CD4-positive, alpha-beta T cell treated with Interleukin-17A for 1 hour (primary cell): ENCODE measurements at regions not wholly inside any gene's neighbourhood (a gene's known extent, or its start where the extent isn't known, plus 50 kb on each side); places are given as distances from the start of the nearest gene placed in this dataset.
A peak's percentile ranks its signal among the peaks of the same experiment; 100 is the strongest.
"Not testable (repeated sequence)": the region's sequence is repeated elsewhere in the genome, so short reads cannot be mapped to it uniquely, and the experiment has no call there.

Source experiments
- DNase-seq: peaks from one replicate; pipeline ENCODE4 v3.0.0-alpha.2; 2020

GRCh38 chr20:41716436-41716835 is 98.3 kb upstream of the CHD6 start:
- no peak for DNase-seq

- DNase-seq: no peak
These were observed 97.3 kb upstream of the CHD6 start for GRCh38 chr20:41715526-41715925.

- DNase-seq: no peak
These were observed 95.9 kb upstream of the CHD6 start for GRCh38 chr20:41714030-41714429.

- no peak for DNase-seq
These were observed 86.7 kb upstream of the CHD6 start for GRCh38 chr20:41704896-41705295.

- no peak for DNase-seq
These were observed 84.5 kb upstream of the CHD6 start for GRCh38 chr20:41702647-41703046.

GRCh38 chr20:41701588-41702348 is 83.6 kb upstream of the CHD6 start:
- DNase-seq: no peak

GRCh38 chr20:41699673-41700072 is 81.5 kb upstream of the CHD6 start:
- not testable (repeated sequence) for DNase-seq

- DNase-seq: peak; percentile 57
These were observed 79.8 kb upstream of the CHD6 start for GRCh38 chr20:41697861-41698559.

GRCh38 chr20:41696428-41696827 is 78.3 kb upstream of the CHD6 start:
- no peak for DNase-seq

GRCh38 chr20:41694796-41695195 is 76.6 kb upstream of the CHD6 start:
- DNase-seq: no peak

- DNase-seq: peak; percentile 90
These were observed 75.2 kb upstream of the CHD6 start for GRCh38 chr20:41693136-41693979.

GRCh38 chr20:41692479-41693135 is 74.4 kb upstream of the CHD6 start:
- DNase-seq: peak; percentile 89

- no peak for DNase-seq
These were observed 73.3 kb upstream of the CHD6 start for GRCh38 chr20:41691443-41691842.

- DNase-seq: no peak
These were observed 72.5 kb upstream of the CHD6 start for GRCh38 chr20:41690702-41691101.

- DNase-seq: no peak
These were observed 68.8 kb upstream of the CHD6 start for GRCh38 chr20:41686961-41687360.

- DNase-seq: not testable (repeated sequence)
These were observed 67.0 kb upstream of the CHD6 start for GRCh38 chr20:41685145-41685544.

GRCh38 chr20:41678799-41679198 is 60.6 kb upstream of the CHD6 start:
- DNase-seq: no peak

GRCh38 chr20:41672282-41672681 is 54.1 kb upstream of the CHD6 start:
- DNase-seq: no peak

GRCh38 chr20:41671143-41671542 is 53.0 kb upstream of the CHD6 start:
- no peak for DNase-seq

- no peak for DNase-seq
These were observed 52.5 kb upstream of the CHD6 start for GRCh38 chr20:41670631-41671030.

- DNase-seq: no peak
These were observed 51.6 kb upstream of the CHD6 start for GRCh38 chr20:41669708-41670263.

GRCh38 chr20:41668057-41668749 is 50.0 kb upstream of the CHD6 start:
- DNase-seq: no peak
